Uterus (tissue), 2 donors: ENCODE measurements at regions not wholly inside any gene's neighbourhood (a gene's known extent, or its start where the extent isn't known, plus 50 kb on each side); places are given as distances from the start of the nearest gene placed in this dataset.

Experiments
- CTCF ChIP-seq, 4 experiments: fragments of 200-600 bp in 2 of 4; fragments of 450-650 bp in 2 of 4; sonication (generic) in 2 of 4; IDR thresholded peaks; one replicate each; pipeline ENCODE4 v1.5.1; 2016 to 2019; ENCODE audit warnings: antibody characterized with exemption in 4 of 4, mild to moderate bottlenecking in 2 of 4, moderate library complexity in 1 of 4
- POLR2A ChIP-seq, 2 donors: fragments of 450-650 bp; IDR thresholded peaks; one replicate each; pipeline ENCODE4 v1.6.1; 2016; ENCODE audit warnings: antibody characterized with exemption in 2 of 2, mild to moderate bottlenecking in 1 of 2, moderate library complexity in 1 of 2

GRCh38 chr7:125833839-125834238, 904.2 kb upstream of the POT1 start:
- TF ChIP-seq CTCF (IDR thresholded peaks at IDR 0.05) (no peak), POLR2A (IDR thresholded peaks at IDR 0.05) (no peak)
